Esophagus squamous epithelium (tissue), 5 donors: ENCODE measurements at regions not wholly inside any gene's neighbourhood (a gene's known extent, or its start where the extent isn't known, plus 50 kb on each side); places are given as distances from the start of the nearest gene placed in this dataset.
"Not testable (repeated sequence)": the region's sequence is repeated elsewhere in the genome, so short reads cannot be mapped to it uniquely, and the experiment has no call there.

Source experiments
- DNase-seq: peaks from one replicate; lab custom pipeline; 2025; lab: John Stamatoyannopoulos, UW
- H3K27ac ChIP-seq, 4 donors: fragments of 200-600 bp; sonication (generic); one replicate each; pipeline ENCODE4 v1.5.1; 2016 to 2019; ENCODE audit warnings: mild to moderate bottlenecking in 1 of 4
- H3K27me3 ChIP-seq, 4 donors: fragments of 200-600 bp; sonication (generic); 1 replicate in 3 of 4; 2 replicates in 1 of 4; pipeline versions ENCODE4 v1.5.1 to v1.6.0; 2017 to 2021; ENCODE audit warnings: antibody characterized with exemption in 1 of 4
- H3K36me3 ChIP-seq, 3 donors: fragments of 200-600 bp; sonication (generic); one replicate each; pipeline ENCODE4 v1.5.1; 2016 to 2019
- H3K4me1 ChIP-seq, 3 donors: fragments of 200-600 bp; sonication (generic); one replicate each; pipeline ENCODE4 v1.5.1; 2017 to 2019
- H3K4me3 ChIP-seq, 4 donors: fragments of 200-600 bp; sonication (generic); 1 replicate in 3 of 4; 2 replicates in 1 of 4; pipeline ENCODE4 v1.5.1; 2016 to 2019; ENCODE audit warnings: mild to moderate bottlenecking in 2 of 4, moderate library complexity in 1 of 4
- H3K9me3 ChIP-seq, 3 donors: fragments of 200-600 bp; sonication (generic); one replicate each; pipeline ENCODE4 v1.5.1; 2016 to 2019
- CTCF ChIP-seq, 6 experiments: fragments of 450-650 bp in 4 of 6; fragments of 200-600 bp in 2 of 6; sonication (generic) in 2 of 6; IDR thresholded peaks; one replicate each; pipeline ENCODE4 v1.5.1; 2016 to 2019; ENCODE audit warnings: antibody characterized with exemption in 6 of 6, mild to moderate bottlenecking in 4 of 6, moderate library complexity in 4 of 6
- POLR2A ChIP-seq, 4 donors: fragments of 450-650 bp; IDR thresholded peaks; one replicate each; pipeline ENCODE4 v1.6.1; 2017; ENCODE audit warnings: antibody characterized with exemption in 4 of 4, mild to moderate bottlenecking in 4 of 4, moderate library complexity in 3 of 4
- WGBS, 2 donors: methylation state at CpG; one replicate each; pipeline ENCODE4 v1.1.5; 2018; 5-methylcytosine and 5-hydroxymethylcytosine counted together
- intact Hi-C: fragments of 100-400 bp; cut with DNase I; formaldehyde crosslinking; loops from one replicate; pipeline ENCODE4 v1.15.0; 2022
- donor health status: DM: yes; HTN: yes; CAD: no.

DNA sequence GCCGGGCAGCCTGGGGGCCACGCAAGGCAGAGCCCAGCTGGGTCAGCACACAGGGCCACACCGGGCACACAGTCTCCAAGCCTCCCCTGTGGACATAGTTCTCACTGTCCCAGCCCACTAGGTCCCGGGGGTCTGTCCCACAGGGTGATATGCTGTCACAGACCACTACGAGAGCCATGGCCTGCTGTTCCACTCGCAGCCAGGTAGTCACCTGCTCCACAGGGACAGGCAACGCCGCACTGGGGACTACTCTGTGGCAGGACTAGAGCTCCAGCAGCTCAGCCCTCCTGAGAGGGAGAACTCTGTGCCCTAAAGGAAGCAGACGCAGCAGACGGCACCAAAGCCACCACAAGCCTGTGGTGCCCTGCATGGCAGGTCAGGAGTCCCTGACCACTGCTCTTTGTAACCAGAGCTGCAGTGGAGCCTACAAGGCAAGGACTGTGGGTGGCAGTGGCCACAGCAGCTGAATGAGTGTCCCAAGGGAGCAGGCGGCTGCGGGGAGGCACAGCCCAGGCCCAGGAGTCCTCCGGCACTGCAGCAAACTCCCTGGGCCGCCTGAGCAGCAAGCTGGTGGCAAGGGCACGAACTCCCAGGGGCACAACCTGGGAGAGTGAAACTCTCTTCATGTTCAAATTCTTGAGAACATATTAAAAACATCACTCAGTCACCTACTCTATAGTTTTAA is 171.2 kb upstream of the GRK3 start:
- DNase-seq: no peak
- intact Hi-C loops: no loop called here
- H3K9me3 ChIP-seq: no peaks in the 10 kb centered on the region
- TF ChIP-seq CTCF (IDR thresholded peaks at IDR 0.05) (no peak), POLR2A (IDR thresholded peaks at IDR 0.05) (no peak)
- H3K27me3 ChIP-seq: no peaks in the 10 kb centered on the region
- H3K27ac ChIP-seq: no peak overlapping the region
- no peaks in the 10 kb centered on the region for H3K36me3 ChIP-seq
- H3K4me1 ChIP-seq: peaks cover 0 to 16% (median 3%) of the 10 kb centered on the region in 3 donors
- 93 to 96% methylated on average over 4 of the region's 15 CpGs for WGBS, 2 donors
- H3K4me3 ChIP-seq: no peak overlapping the region

- 68 to 73% methylated on average over 7 to 8 of the region's 8 CpGs for WGBS, 2 donors
- DNase-seq: no peak
- intact Hi-C loops: no loop called here
Observed at GRCh38 chr22:25395468-25395867, 169.0 kb upstream of the GRK3 start.

GRCh38 chr22:25395915-25396314 is 168.6 kb upstream of the GRK3 start:
- Histone ChIP-seq H3K27ac (no peak overlapping the region), H3K36me3 (no peaks in the 10 kb centered on the region), H3K27me3 (no peaks in the 10 kb centered on the region), H3K4me3 (no peak overlapping the region), H3K4me1 (peaks cover 4 to 8% (median 5%) of the 10 kb centered on the region in 3 donors), H3K9me3 (no peaks in the 10 kb centered on the region)
- no peak for DNase-seq
- 97 to 100% methylated on average over 1 to 3 of the region's 3 CpGs for WGBS, 2 donors
- TF ChIP-seq POLR2A (IDR thresholded peaks at IDR 0.05) (no peak), CTCF (IDR thresholded peaks at IDR 0.05) (no peak)
- intact Hi-C loops: no loop called here

More at GRCh38 chr22:25395468-25395867, 169.0 kb upstream of the GRK3 start:
- no peak for TF ChIP-seq POLR2A (IDR thresholded peaks at IDR 0.05)
- TF ChIP-seq CTCF (IDR thresholded peaks at IDR 0.05): no peak
- no peak overlapping the region for H3K27ac ChIP-seq
- H3K36me3 ChIP-seq: no peaks in the 10 kb centered on the region
- no peak overlapping the region for H3K4me3 ChIP-seq
- H3K27me3 ChIP-seq: no peaks in the 10 kb centered on the region
- peaks cover 0 to 4% (median under 1%) of the 10 kb centered on the region in 3 donors for H3K4me1 ChIP-seq
- no peaks in the 10 kb centered on the region for H3K9me3 ChIP-seq

DNA sequence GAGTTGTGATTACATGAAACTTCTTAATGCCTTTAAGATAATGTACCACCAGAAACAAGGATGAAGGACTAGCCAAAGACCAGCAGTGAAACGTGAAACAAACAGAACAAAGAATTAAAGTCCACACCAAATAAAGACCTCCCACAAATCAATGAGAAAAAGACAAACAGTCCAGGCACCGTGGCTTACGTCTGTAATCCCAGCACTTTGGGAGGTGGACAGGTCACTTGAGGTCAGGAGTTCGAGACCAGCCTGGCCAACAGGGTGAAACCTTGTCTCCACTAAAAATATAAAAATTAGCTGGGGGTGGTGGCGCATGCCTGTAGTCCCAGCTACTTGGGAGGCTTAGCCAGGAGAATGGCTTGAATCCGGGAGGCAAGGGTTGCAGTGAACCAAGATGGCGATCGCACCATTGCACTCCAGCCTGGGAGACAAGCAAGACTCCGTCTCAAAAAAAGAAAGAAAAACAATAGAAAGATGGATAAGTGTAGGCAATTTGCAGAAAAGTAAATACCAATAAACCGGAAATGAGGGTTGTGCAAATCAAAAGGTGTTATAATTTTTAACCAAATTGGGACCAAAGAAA is 167.8 kb upstream of the GRK3 start:
- H3K4me1 ChIP-seq: peaks cover 7 to 14% (median 9%) of the 10 kb centered on the region in 3 donors
- H3K4me3 ChIP-seq: no peak overlapping the region
- no peak overlapping the region for H3K27ac ChIP-seq
- intact Hi-C loops: no loop called here
- no peaks in the 10 kb centered on the region for H3K27me3 ChIP-seq
- no peak for DNase-seq
- no peak for TF ChIP-seq CTCF (IDR thresholded peaks at IDR 0.05)
- TF ChIP-seq POLR2A (IDR thresholded peaks at IDR 0.05): no peak
- H3K36me3 ChIP-seq: no peaks in the 10 kb centered on the region
- H3K9me3 ChIP-seq: no peaks in the 10 kb centered on the region
- WGBS, 2 donors: 91 to 93% methylated on average over 10 of the region's 10 CpGs

DNA sequence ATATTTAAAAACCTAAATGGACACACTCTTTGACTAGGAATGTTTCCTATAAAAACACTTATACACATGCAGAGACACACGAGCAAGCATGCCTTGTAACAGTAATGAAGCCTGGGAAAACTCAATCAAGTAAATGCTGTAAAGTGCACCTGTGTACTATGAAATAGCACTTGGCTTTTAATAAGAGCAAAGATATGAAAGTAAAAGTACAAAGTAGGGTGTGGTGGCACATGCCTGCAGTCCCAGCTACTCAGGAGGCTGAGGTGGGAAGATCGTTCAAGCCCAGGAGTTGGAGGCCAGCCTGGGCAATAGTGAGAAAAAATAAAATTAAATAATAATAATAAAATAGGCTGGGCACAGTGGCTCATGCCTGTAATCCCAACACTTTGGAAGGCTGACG is 166.9 kb upstream of the GRK3 start:
- no peaks in the 10 kb centered on the region for H3K9me3 ChIP-seq
- no peak overlapping the region for H3K4me3 ChIP-seq
- H3K27me3 ChIP-seq: no peaks in the 10 kb centered on the region
- no peaks in the 10 kb centered on the region for H3K36me3 ChIP-seq
- no peak for DNase-seq
- WGBS, 2 donors: 56 to 65% methylated on average over 3 of the region's 3 CpGs
- H3K27ac ChIP-seq: no peak overlapping the region
- TF ChIP-seq CTCF (IDR thresholded peaks at IDR 0.05): no peak
- no peak for TF ChIP-seq POLR2A (IDR thresholded peaks at IDR 0.05)
- intact Hi-C loops: no loop called here
- peaks cover 10 to 22% (median 12%) of the 10 kb centered on the region in 3 donors for H3K4me1 ChIP-seq

DNA sequence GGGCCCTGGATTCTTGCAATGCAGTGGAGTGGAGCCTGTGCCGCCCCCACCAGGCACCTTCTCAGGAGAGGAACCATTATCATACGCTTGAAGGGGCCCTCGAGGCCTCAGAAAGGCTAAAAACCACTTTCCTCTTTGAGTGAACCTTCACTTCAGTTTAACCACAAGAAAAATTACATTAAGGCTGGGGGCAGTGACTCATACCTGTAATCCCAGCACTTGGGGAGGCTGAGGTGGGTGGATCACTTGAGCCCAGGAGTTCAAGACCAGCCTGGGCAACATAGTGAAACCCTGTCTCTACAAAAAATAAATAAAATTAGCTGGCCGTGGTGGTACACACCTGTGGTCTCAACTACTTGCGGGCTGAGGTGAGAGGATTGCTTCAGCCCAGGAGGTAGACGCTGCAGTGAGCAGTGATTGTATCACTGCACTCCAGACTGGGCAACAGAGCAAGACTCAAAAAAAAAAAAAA is 165.8 kb upstream of the GRK3 start:
- DNase-seq, H3K36me3 ChIP-seq, intact Hi-C loops, H3K9me3 ChIP-seq, H3K27ac ChIP-seq, H3K27me3 ChIP-seq, H3K4me3 ChIP-seq: not testable (repeated sequence)
- 68 to 81% methylated on average over 5 of the region's 6 CpGs for WGBS, 2 donors
- peaks cover 20 to 32% (median 20%) of the 10 kb centered on the region in 3 donors for H3K4me1 ChIP-seq
